Upper lobe of right lung (tissue), 1 donor: ENCODE measurements at regions not wholly inside any gene's neighbourhood (a gene's known extent, or its start where the extent isn't known, plus 50 kb on each side); places are given as distances from the start of the nearest gene placed in this dataset.

Source experiments
- ATAC-seq: fragments of 200-7000 bp; cut with Tn5 transposase; one replicate; pipeline ENCODE4 v1.9.1; 2020; ENCODE audit warnings: mild to moderate bottlenecking, moderate library complexity
- DNase-seq: peaks from one replicate; pipeline ENCODE4 v3.0.0-alpha.2; 2020
- H3K27ac ChIP-seq: fragments of 200-600 bp; one replicate; pipeline ENCODE4 v1.8.0; 2022
- H3K27me3 ChIP-seq: fragments of 200-600 bp; one replicate; pipeline ENCODE4 v1.8.0; 2022; ENCODE audit warnings: mild to moderate bottlenecking
- H3K36me3 ChIP-seq: fragments of 200-600 bp; one replicate; pipeline ENCODE4 v1.8.0; 2022
- H3K4me1 ChIP-seq: fragments of 200-600 bp; one replicate; pipeline ENCODE4 v1.8.0; 2022
- H3K4me3 ChIP-seq: fragments of 200-600 bp; one replicate; pipeline ENCODE4 v1.8.0; 2022; ENCODE audit warnings: mild to moderate bottlenecking
- H3K9me3 ChIP-seq: fragments of 200-600 bp; one replicate; pipeline ENCODE4 v1.8.0; 2022
- CTCF ChIP-seq: fragments of 200-600 bp; IDR thresholded peaks from one replicate; pipeline ENCODE4 v1.8.0; 2022; ENCODE audit warnings: antibody characterized with exemption
- intact Hi-C: fragments of 100-400 bp; cut with DNase I; formaldehyde crosslinking; loops from one replicate; pipeline ENCODE4 v1.11.0; 2022
- donor health status: DM: no; HTN: yes; CAD: no; lungs with severe emphysema.

- Histone ChIP-seq H3K27me3 (no peaks in the 10 kb centered on the region), H3K36me3 (no peaks in the 10 kb centered on the region), H3K27ac (no peak overlapping the region), H3K4me3 (no peak overlapping the region), H3K9me3 (no peaks in the 10 kb centered on the region), H3K4me1 (no peaks in the 10 kb centered on the region)
- ATAC-seq (peak; percentile 48), DNase-seq (no peak)
- intact Hi-C loops, result no loop called here
- TF ChIP-seq CTCF, result peak; percentile 30
These were observed 315.8 kb downstream of the STIM2 start for GRCh38 chr4:27176400-27176799.

- Histone ChIP-seq H3K27ac (no peak overlapping the region), H3K36me3 (no peaks in the 10 kb centered on the region), H3K27me3 (no peaks in the 10 kb centered on the region), H3K4me1 (no peaks in the 10 kb centered on the region), H3K9me3 (no peaks in the 10 kb centered on the region), H3K4me3 (no peak overlapping the region)
- no peak for TF ChIP-seq CTCF
- DNase-seq (no peak), ATAC-seq (no peak)
- intact Hi-C loops, result no loop called here
These were observed 316.2 kb downstream of the STIM2 start for GRCh38 chr4:27176881-27177280.

- no peak for ATAC-seq
- no peak for TF ChIP-seq CTCF
- DNase-seq, result no peak
- H3K4me3 ChIP-seq, result no peak overlapping the region
- H3K36me3 ChIP-seq, result no peaks in the 10 kb centered on the region
- no peaks in the 10 kb centered on the region for H3K27me3 ChIP-seq
- H3K4me1 ChIP-seq, result no peaks in the 10 kb centered on the region
- intact Hi-C loops, result no loop called here
- no peak overlapping the region for H3K27ac ChIP-seq
- no peaks in the 10 kb centered on the region for H3K9me3 ChIP-seq
These were observed 317.4 kb downstream of the STIM2 start for GRCh38 chr4:27178061-27178460.

GRCh38 chr4:27181693-27182092, 321.1 kb downstream of the STIM2 start:
- H3K9me3 ChIP-seq, result no peaks in the 10 kb centered on the region
- no peaks in the 10 kb centered on the region for H3K36me3 ChIP-seq
- no peak overlapping the region for H3K4me3 ChIP-seq
- intact Hi-C loops, result no loop called here
- H3K4me1 ChIP-seq, result no peaks in the 10 kb centered on the region
- H3K27ac ChIP-seq, result no peak overlapping the region
- H3K27me3 ChIP-seq, result no peaks in the 10 kb centered on the region
- DNase-seq (no peak), ATAC-seq (no peak)
- TF ChIP-seq CTCF, result no peak

- TF ChIP-seq CTCF, result no peak
- intact Hi-C loops, result no loop called here
- Histone ChIP-seq H3K4me1 (no peaks in the 10 kb centered on the region), H3K4me3 (no peak overlapping the region), H3K9me3 (no peaks in the 10 kb centered on the region), H3K36me3 (no peaks in the 10 kb centered on the region), H3K27ac (no peak overlapping the region), H3K27me3 (no peaks in the 10 kb centered on the region)
- ATAC-seq (no peak), DNase-seq (no peak)
These were observed 321.6 kb downstream of the STIM2 start for GRCh38 chr4:27182211-27182610.

GRCh38 chr4:27184508-27185155, 324.0 kb downstream of the STIM2 start:
- H3K4me1 ChIP-seq, result no peaks in the 10 kb centered on the region
- H3K4me3 ChIP-seq, result no peak overlapping the region
- ATAC-seq (no peak), DNase-seq (no peak)
- H3K9me3 ChIP-seq, result no peaks in the 10 kb centered on the region
- H3K27ac ChIP-seq, result no peak overlapping the region
- H3K36me3 ChIP-seq, result no peaks in the 10 kb centered on the region
- TF ChIP-seq CTCF, result no peak
- no peaks in the 10 kb centered on the region for H3K27me3 ChIP-seq
- intact Hi-C loops, result no loop called here
